Coronary artery (tissue), 2 donors: ENCODE measurements at regions not wholly inside any gene's neighbourhood (a gene's known extent, or its start where the extent isn't known, plus 50 kb on each side); places are given as distances from the start of the nearest gene placed in this dataset.

Experiments used
- DNase-seq: peaks from one replicate; pipeline ENCODE4 v3.0.0-alpha.2; 2017; ENCODE audit warnings: low spot score
- H3K27ac ChIP-seq, 2 donors: fragments of 200-600 bp; sonication (generic); one replicate each; pipeline ENCODE4 v1.5.1; 2016 to 2019
- H3K4me3 ChIP-seq: fragments of 200-600 bp; sonication (generic); 2 replicates; pipeline ENCODE4 v1.5.1; 2016; ENCODE audit warnings: mild to moderate bottlenecking, moderate library complexity
- CTCF ChIP-seq: fragments of 200-600 bp; sonication (generic); IDR thresholded peaks from one replicate; pipeline ENCODE4 v1.5.1; 2019; ENCODE audit warnings: antibody characterized with exemption

- no peak overlapping the region for H3K4me3 ChIP-seq
Observed at GRCh38 chr9:16092142-16093091, 539.6 kb downstream of the CCDC171 start.

DNA sequence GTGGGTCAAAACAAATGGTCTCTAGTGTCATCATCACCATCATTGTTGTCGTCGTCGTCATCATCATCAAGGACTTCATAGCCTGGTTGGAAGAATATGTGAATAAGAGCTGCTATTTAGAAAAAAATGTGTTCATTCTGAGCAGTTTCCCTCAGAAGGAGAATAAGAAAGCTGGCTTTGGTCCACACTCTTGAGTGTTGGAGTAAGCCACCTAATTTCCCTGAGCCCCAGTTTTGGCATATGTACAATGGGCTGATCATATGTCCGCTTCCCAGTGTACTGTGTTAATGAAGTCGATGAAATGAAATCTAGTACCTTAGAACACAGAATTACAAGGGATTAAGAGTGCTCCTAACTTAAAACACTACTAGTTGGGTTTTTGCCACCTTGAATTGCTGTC is 545.5 kb downstream of the CCDC171 start:
- no peak for DNase-seq
- TF ChIP-seq CTCF = no peak
- no peak overlapping the region for H3K4me3 ChIP-seq
- H3K27ac ChIP-seq = no peak overlapping the region

More at GRCh38 chr9:16092142-16093091, 539.6 kb downstream of the CCDC171 start:
- DNase-seq = no peak
- no peak overlapping the region for H3K27ac ChIP-seq
- TF ChIP-seq CTCF = no peak

- no peak for DNase-seq
- TF ChIP-seq CTCF = no peak
- Histone ChIP-seq H3K4me3 (no peak overlapping the region), H3K27ac (peak overlapping the region in 1 of 2 donors; percentile 54)
Observed at GRCh38 chr9:16099732-16100536, 547.1 kb downstream of the CCDC171 start.

DNA sequence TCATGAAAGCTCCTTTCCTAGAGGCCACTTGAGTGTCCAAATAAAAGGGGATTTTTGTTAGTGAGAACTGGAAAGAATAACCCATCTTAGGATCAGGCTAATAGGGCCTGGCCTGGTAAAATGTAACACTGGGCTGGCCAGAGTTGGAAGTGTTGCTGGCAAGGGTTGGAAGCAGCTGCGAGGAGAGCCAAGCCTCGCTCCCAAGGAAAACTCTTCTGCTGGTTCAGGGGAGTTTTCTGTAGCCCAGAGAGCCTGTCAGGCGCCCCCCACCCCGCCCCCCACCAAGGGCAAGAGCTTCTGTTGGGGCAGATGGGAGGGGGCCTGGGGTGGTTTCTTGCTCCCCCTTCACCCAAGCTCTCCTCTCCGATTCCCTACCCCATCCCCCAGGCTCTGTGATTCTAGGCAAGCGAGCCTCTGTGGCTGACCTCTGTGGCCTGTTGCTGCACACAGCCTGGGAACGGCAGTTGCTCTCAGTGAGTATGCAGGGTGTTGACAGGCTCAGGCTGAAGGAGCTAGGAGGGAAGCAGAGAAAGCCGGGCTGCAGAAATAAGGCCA is 547.8 kb downstream of the CCDC171 start:
- H3K4me3 ChIP-seq = peak overlapping the region; percentile 13
- H3K27ac ChIP-seq = peak overlapping the region; percentile 27 to 54
- no peak for DNase-seq
- no peak for TF ChIP-seq CTCF

GRCh38 chr9:16102154-16102553 is 549.3 kb downstream of the CCDC171 start:
- Histone ChIP-seq H3K27ac (no peak overlapping the region), H3K4me3 (no peak overlapping the region)
- no peak for TF ChIP-seq CTCF
- DNase-seq = no peak

GRCh38 chr9:16103620-16104397 is 551.0 kb downstream of the CCDC171 start:
- DNase-seq = no peak
- TF ChIP-seq CTCF = no peak
- Histone ChIP-seq H3K4me3 (no peak overlapping the region), H3K27ac (no peak overlapping the region)
